ENCODE measurements at regions not wholly inside any gene's neighbourhood (a gene's known extent, or its start where the extent isn't known, plus 50 kb on each side); places are given as distances from the start of the nearest gene placed in this dataset.

DNA sequence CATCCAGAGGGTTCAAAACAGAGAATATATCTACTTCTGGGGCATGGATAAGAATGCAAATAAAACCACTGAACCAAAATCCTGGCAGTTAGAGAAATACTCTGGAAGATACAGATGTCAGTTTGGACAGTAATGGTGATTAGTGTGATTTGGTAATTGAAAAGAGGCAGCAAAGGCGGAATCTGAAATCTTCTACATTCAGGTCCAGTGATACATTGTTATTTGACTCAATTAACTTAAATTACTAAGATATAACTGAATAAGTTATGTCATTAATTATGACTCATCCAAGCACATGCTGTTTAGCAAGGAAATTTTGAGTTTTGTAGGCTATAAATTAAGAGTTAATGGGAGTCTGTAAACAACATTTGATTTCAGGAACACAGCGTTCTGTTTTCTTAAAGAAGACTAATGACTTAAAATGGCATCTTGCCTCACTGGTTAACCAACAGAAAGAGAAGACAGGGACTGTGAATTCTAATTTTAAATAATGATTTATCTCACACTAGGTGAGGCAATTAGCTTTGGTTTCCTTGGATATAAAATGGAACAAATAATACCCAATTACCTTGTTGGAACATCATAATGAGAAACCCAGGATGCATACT is 937.1 kb downstream of the PDHA2 start:
- Histone ChIP-seq H3K9me3 (ENCODE audit: control insufficient read depth, low read depth, low read length) (no peaks in the 10 kb centered on the region), H3K9ac (ENCODE audit: control insufficient read depth, extremely low read depth, insufficient read depth, low read length) (no peak overlapping the region), H3K9me1 (ENCODE audit: control insufficient read depth, extremely low read depth, insufficient read depth, low read length) (no peaks in the 10 kb centered on the region), H2AFZ (ENCODE audit: control insufficient read depth, low read length) (no peak overlapping the region), H3K79me2 (ENCODE audit: control insufficient read depth, insufficient read depth, low read length) (no peaks in the 10 kb centered on the region), H4K20me1 (ENCODE audit: control insufficient read depth, extremely low read depth, insufficient read depth, low read length) (no peaks in the 10 kb centered on the region), H3K4me3 (ENCODE audit: control insufficient read depth in 2 of 3, extremely low read depth in 1 of 3, insufficient read depth in 2 of 3, low read depth in 1 of 3, low read length in 3 of 3) (no peak overlapping the region), H3K27ac (ENCODE audit: control insufficient read depth, insufficient read depth, low read length) (no peak overlapping the region), H3K27me3 (ENCODE audit: control insufficient read depth, extremely low read depth, insufficient read depth, low read length) (no peaks in the 10 kb centered on the region), H3K36me3 (ENCODE audit: control insufficient read depth in 2 of 2, extremely low read depth in 1 of 2, insufficient read depth in 2 of 2, low read length in 2 of 2) (no peaks in the 10 kb centered on the region), H3K4me1 (ENCODE audit: control insufficient read depth, extremely low read depth, insufficient read depth, low read length) (no peaks in the 10 kb centered on the region), H3K4me2 (ENCODE audit: control insufficient read depth, extremely low read depth, insufficient read depth, low read depth, low read length) (no peak overlapping the region)
- TF ChIP-seq, protein P1, sequence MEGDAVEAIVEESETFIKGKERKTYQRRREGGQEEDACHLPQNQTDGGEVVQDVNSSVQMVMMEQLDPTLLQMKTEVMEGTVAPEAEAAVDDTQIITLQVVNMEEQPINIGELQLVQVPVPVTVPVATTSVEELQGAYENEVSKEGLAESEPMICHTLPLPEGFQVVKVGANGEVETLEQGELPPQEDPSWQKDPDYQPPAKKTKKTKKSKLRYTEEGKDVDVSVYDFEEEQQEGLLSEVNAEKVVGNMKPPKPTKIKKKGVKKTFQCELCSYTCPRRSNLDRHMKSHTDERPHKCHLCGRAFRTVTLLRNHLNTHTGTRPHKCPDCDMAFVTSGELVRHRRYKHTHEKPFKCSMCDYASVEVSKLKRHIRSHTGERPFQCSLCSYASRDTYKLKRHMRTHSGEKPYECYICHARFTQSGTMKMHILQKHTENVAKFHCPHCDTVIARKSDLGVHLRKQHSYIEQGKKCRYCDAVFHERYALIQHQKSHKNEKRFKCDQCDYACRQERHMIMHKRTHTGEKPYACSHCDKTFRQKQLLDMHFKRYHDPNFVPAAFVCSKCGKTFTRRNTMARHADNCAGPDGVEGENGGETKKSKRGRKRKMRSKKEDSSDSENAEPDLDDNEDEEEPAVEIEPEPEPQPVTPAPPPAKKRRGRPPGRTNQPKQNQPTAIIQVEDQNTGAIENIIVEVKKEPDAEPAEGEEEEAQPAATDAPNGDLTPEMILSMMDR (optimal IDR thresholded peaks at IDR 0.05 in 1 of 3, IDR thresholded peaks at IDR 0.05 in 1 of 3, conservative IDR thresholded peaks at IDR 0.05 in 1 of 3; ENCODE audit: extremely low read depth in 1 of 3, insufficient read depth in 2 of 3, low read length in 3 of 3), result no peak
- TF ChIP-seq EZH2 (IDR thresholded peaks at IDR 0.05; ENCODE audit: low read length), result no peak
- DNase-seq (ENCODE audit: low read depth, low spot score) (no peak), FAIRE-seq (no peak)
- dilution Hi-C loops (cut with MboI; ENCODE audit: extremely low pct_ligation_motif_present, low sequenced_read_pairs), result no loop called here

DNA sequence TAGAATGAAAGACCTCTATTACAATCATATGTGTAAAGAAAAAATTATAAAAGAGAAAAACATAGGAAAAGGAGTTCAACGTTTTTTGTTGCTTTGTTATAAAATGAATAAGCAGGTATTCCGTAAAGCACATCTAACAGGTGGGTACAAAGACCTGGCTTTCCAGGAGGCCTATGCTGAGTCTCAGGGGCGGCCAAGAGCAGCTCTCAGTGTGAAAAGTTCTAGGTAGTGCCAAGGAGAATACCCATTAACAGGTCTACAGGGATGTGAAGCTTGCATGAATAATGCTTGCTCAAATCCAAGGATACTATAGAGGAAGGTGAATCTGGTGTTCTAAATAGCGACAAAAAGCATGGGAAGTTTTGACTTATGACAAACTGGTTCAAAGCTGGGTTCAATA is 944.4 kb downstream of the PDHA2 start:
- H3K9ac ChIP-seq (ENCODE audit: control insufficient read depth, extremely low read depth, insufficient read depth, low read length), result no peak overlapping the region
- no peaks in the 10 kb centered on the region for H3K36me3 ChIP-seq (ENCODE audit: control insufficient read depth in 2 of 2, extremely low read depth in 1 of 2, insufficient read depth in 2 of 2, low read length in 2 of 2)
- H3K4me2 ChIP-seq (ENCODE audit: control insufficient read depth, extremely low read depth, insufficient read depth, low read depth, low read length), result no peak overlapping the region
- H4K20me1 ChIP-seq (ENCODE audit: control insufficient read depth, extremely low read depth, insufficient read depth, low read length), result no peaks in the 10 kb centered on the region
- no peak for DNase-seq (ENCODE audit: low read depth, low spot score)
- H3K9me1 ChIP-seq (ENCODE audit: control insufficient read depth, extremely low read depth, insufficient read depth, low read length), result no peaks in the 10 kb centered on the region
- no peaks in the 10 kb centered on the region for H3K4me1 ChIP-seq (ENCODE audit: control insufficient read depth, extremely low read depth, insufficient read depth, low read length)
- no peak for FAIRE-seq
- no peaks in the 10 kb centered on the region for H3K79me2 ChIP-seq (ENCODE audit: control insufficient read depth, insufficient read depth, low read length)
- dilution Hi-C loops (cut with MboI; ENCODE audit: extremely low pct_ligation_motif_present, low sequenced_read_pairs), result no loop called here
- TF ChIP-seq, protein P1 (optimal IDR thresholded peaks at IDR 0.05 in 1 of 3, IDR thresholded peaks at IDR 0.05 in 1 of 3, conservative IDR thresholded peaks at IDR 0.05 in 1 of 3; ENCODE audit: extremely low read depth in 1 of 3, insufficient read depth in 2 of 3, low read length in 3 of 3), result no peak
- no peak for TF ChIP-seq EZH2 (IDR thresholded peaks at IDR 0.05; ENCODE audit: low read length)
- no peak overlapping the region for H3K27ac ChIP-seq (ENCODE audit: control insufficient read depth, insufficient read depth, low read length)
- H3K4me3 ChIP-seq (ENCODE audit: control insufficient read depth in 2 of 3, extremely low read depth in 1 of 3, insufficient read depth in 2 of 3, low read depth in 1 of 3, low read length in 3 of 3), result no peak overlapping the region
- no peaks in the 10 kb centered on the region for H3K27me3 ChIP-seq (ENCODE audit: control insufficient read depth, extremely low read depth, insufficient read depth, low read length)
- no peak overlapping the region for H2AFZ ChIP-seq (ENCODE audit: control insufficient read depth, low read length)
- no peaks in the 10 kb centered on the region for H3K9me3 ChIP-seq (ENCODE audit: control insufficient read depth, low read depth, low read length)

All from keratinocyte (primary cell).